Parathyroid adenoma (tissue), 2 donors: ENCODE measurements at regions not wholly inside any gene's neighbourhood (a gene's known extent, or its start where the extent isn't known, plus 50 kb on each side); places are given as distances from the start of the nearest gene placed in this dataset.
"Not testable (repeated sequence)": the region's sequence is repeated elsewhere in the genome, so short reads cannot be mapped to it uniquely, and the experiment has no call there.

ENCODE experiments used
- H2AFZ ChIP-seq: fragments of 300-600 bp; sonication (generic); one replicate; pipeline ENCODE4 v1.7.0; 2017; ENCODE audit warnings: antibody characterized with exemption, mild to moderate bottlenecking
- H3K27ac ChIP-seq: fragments of 300-600 bp; sonication (generic); one replicate; pipeline ENCODE4 v1.7.0; 2017
- H3K27me3 ChIP-seq: fragments of 300-600 bp; sonication (generic); one replicate; pipeline ENCODE4 v1.7.0; 2017; ENCODE audit warnings: low read length; ENCODE audit not compliant: control insufficient read depth, insufficient read depth
- H3K36me3 ChIP-seq: fragments of 300-600 bp; sonication (generic); one replicate; pipeline ENCODE4 v1.7.0; 2017; ENCODE audit warnings: low read length; ENCODE audit not compliant: control insufficient read depth, insufficient read depth
- H3K4me1 ChIP-seq: fragments of 300-600 bp; sonication (generic); one replicate; pipeline ENCODE4 v1.7.0; 2017; ENCODE audit warnings: control low read depth
- H3K4me2 ChIP-seq: fragments of 300-600 bp; sonication (generic); one replicate; pipeline ENCODE4 v1.7.0; 2017; ENCODE audit warnings: low read length
- H3K4me3 ChIP-seq: fragments of 300-600 bp; sonication (generic); one replicate; pipeline ENCODE4 v1.7.0; 2017; ENCODE audit warnings: low read depth, low read length
- H3K79me2 ChIP-seq: fragments of 300-600 bp; sonication (generic); one replicate; pipeline ENCODE4 v1.7.0; 2017; ENCODE audit warnings: control low read depth
- H3K9ac ChIP-seq: fragments of 300-600 bp; sonication (generic); one replicate; pipeline ENCODE4 v1.7.0; 2017; ENCODE audit warnings: mild to moderate bottlenecking
- H3K9me3 ChIP-seq: fragments of 300-600 bp; sonication (generic); one replicate; pipeline ENCODE4 v1.7.0; 2017; ENCODE audit warnings: low read length; ENCODE audit not compliant: control insufficient read depth
- CTCF ChIP-seq: fragments of 300-600 bp; sonication (generic); IDR thresholded peaks from one replicate; pipeline ENCODE4 v1.7.0; 2017; ENCODE audit warnings: antibody characterized with exemption, mild to moderate bottlenecking
- donor health status: primary hyperparathyroidism.

GRCh38 chr7:55743454-55743717, 119.2 kb downstream of the SEPTIN14 start:
- not testable (repeated sequence) for H3K4me2 ChIP-seq, H3K4me1 ChIP-seq, H2AFZ ChIP-seq, H3K36me3 ChIP-seq, H3K27me3 ChIP-seq, H3K79me2 ChIP-seq, H3K9ac ChIP-seq, H3K4me3 ChIP-seq, H3K27ac ChIP-seq, H3K9me3 ChIP-seq

- H3K4me3 ChIP-seq, H3K9me3 ChIP-seq, H3K4me2 ChIP-seq, H3K36me3 ChIP-seq, H2AFZ ChIP-seq, H3K4me1 ChIP-seq, H3K27ac ChIP-seq, H3K9ac ChIP-seq, H3K79me2 ChIP-seq, H3K27me3 ChIP-seq: not testable (repeated sequence)
Observed at GRCh38 chr7:55742651-55743453, 119.7 kb downstream of the SEPTIN14 start.

GRCh38 chr7:55741721-55742631, 120.6 kb downstream of the SEPTIN14 start:
- H3K36me3 ChIP-seq, H3K79me2 ChIP-seq, H3K9me3 ChIP-seq, H3K4me3 ChIP-seq, H3K9ac ChIP-seq, H3K4me2 ChIP-seq, H3K4me1 ChIP-seq, H3K27me3 ChIP-seq, H2AFZ ChIP-seq, H3K27ac ChIP-seq: not testable (repeated sequence)

- H3K4me3 ChIP-seq, H3K4me1 ChIP-seq, H3K9ac ChIP-seq, H3K27ac ChIP-seq, H3K79me2 ChIP-seq, H3K36me3 ChIP-seq, H3K9me3 ChIP-seq, H3K4me2 ChIP-seq, H2AFZ ChIP-seq, H3K27me3 ChIP-seq: not testable (repeated sequence)
Observed at GRCh38 chr7:55740633-55741250, 121.8 kb downstream of the SEPTIN14 start.

- H3K79me2 ChIP-seq, H3K4me2 ChIP-seq, H3K9me3 ChIP-seq, H3K27me3 ChIP-seq, H3K4me3 ChIP-seq, H3K4me1 ChIP-seq, H2AFZ ChIP-seq, H3K36me3 ChIP-seq, H3K27ac ChIP-seq, H3K9ac ChIP-seq: not testable (repeated sequence)
Observed at GRCh38 chr7:55740053-55740452, 122.5 kb downstream of the SEPTIN14 start.

GRCh38 chr7:55736641-55737221, 125.8 kb downstream of the SEPTIN14 start:
- not testable (repeated sequence) for H3K27me3 ChIP-seq, H3K4me2 ChIP-seq, H3K27ac ChIP-seq, H3K79me2 ChIP-seq, H3K36me3 ChIP-seq, H3K4me1 ChIP-seq, H3K9ac ChIP-seq, H3K4me3 ChIP-seq, H2AFZ ChIP-seq, H3K9me3 ChIP-seq

- no peak overlapping the region for H2AFZ ChIP-seq
- H3K27me3 ChIP-seq = no peaks in the 10 kb centered on the region
- TF ChIP-seq CTCF = no peak
- H3K4me3 ChIP-seq = no peak overlapping the region
- no peaks in the 10 kb centered on the region for H3K4me1 ChIP-seq
- no peak overlapping the region for H3K4me2 ChIP-seq
- no peak overlapping the region for H3K9ac ChIP-seq
- no peaks in the 10 kb centered on the region for H3K36me3 ChIP-seq
- H3K9me3 ChIP-seq = no peaks in the 10 kb centered on the region
- no peaks in the 10 kb centered on the region for H3K79me2 ChIP-seq
- no peak overlapping the region for H3K27ac ChIP-seq
Observed at GRCh38 chr7:55733241-55734140, 129.1 kb downstream of the SEPTIN14 start.
